K562 (cell line): ENCODE measurements at regions not wholly inside any gene's neighbourhood (a gene's known extent, or its start where the extent isn't known, plus 50 kb on each side); places are given as distances from the start of the nearest gene placed in this dataset.

Experiments
- BRCA1 ChIP-seq, 2 experiments: fragments of 450-650 bp in 1 of 2; sonication (generic) in 1 of 2; formaldehyde crosslinking in 1 of 2; IDR thresholded peaks; 2 replicates each; pipeline versions ENCODE4 v1.5.0 to v1.6.1; 2017 to 2020; ENCODE audit warnings: mild to moderate bottlenecking in 1 of 2, missing genetic modification reagents in 1 of 2
- CEBPB ChIP-seq: fragments of 450-650 bp; IDR thresholded peaks from 2 replicates; pipeline ENCODE4 v1.6.1; 2016; ENCODE audit warnings: missing genetic modification characterization, missing compliant biosample characterization
- COPS2 ChIP-seq: fragments of 450-650 bp; conservative IDR thresholded peaks from 2 replicates; pipeline ENCODE4 v1.6.1; 2016; ENCODE audit warnings: mild to moderate bottlenecking, moderate library complexity
- FIP1L1 ChIP-seq: fragments of 200-400 bp; formaldehyde crosslinking; IDR thresholded peaks from 2 replicates; pipeline ENCODE4 v1.6.1; 2018; ENCODE audit warnings: mild to moderate bottlenecking, low read depth, low read length; ENCODE audit not compliant: poor library complexity, severe bottlenecking
- MYNN ChIP-seq, 2 experiments: sonication (generic); formaldehyde crosslinking in 1 of 2; IDR thresholded peaks; 2 replicates each; pipeline versions ENCODE4 v1.5.0 to v1.6.1; 2016 to 2020; ENCODE audit warnings: antibody characterized with exemption in 1 of 2, missing genetic modification reagents in 1 of 2
- NFXL1 ChIP-seq: fragments of 450-650 bp; formaldehyde crosslinking; IDR thresholded peaks from 2 replicates; pipeline ENCODE4 v1.4.0; 2021; ENCODE audit warnings: mild to moderate bottlenecking
- PATZ1 ChIP-seq: fragments of 250-450 bp; sonication (Bioruptor Pico); IDR thresholded peaks from 2 replicates; pipeline ENCODE4 v1.5.0; 2020; ENCODE audit warnings: mild to moderate bottlenecking, borderline replicate concordance
- ZNF133 ChIP-seq: fragments of 250-450 bp; sonication (Bioruptor Pico); IDR thresholded peaks from 2 replicates; pipeline ENCODE4 v1.4.0; 2020; ENCODE audit warnings: mild to moderate bottlenecking
- ZNF408 ChIP-seq: fragments of 250-450 bp; sonication (Bioruptor Pico); IDR thresholded peaks from 2 replicates; pipeline ENCODE4 v1.4.0; 2020; ENCODE audit warnings: low read depth, mild to moderate bottlenecking, moderate library complexity
- ZNF449 ChIP-seq: fragments of 250-450 bp; sonication (Bioruptor Pico); IDR thresholded peaks from 2 replicates; pipeline ENCODE4 v1.8.0; 2022; ENCODE audit warnings: moderate library complexity, mild to moderate bottlenecking, inconsistent platforms
- ZNF639 ChIP-seq, 2 experiments: fragments of 200-800 bp in 1 of 2; sonication (Bioruptor generic) in 1 of 2; sonication (generic) in 1 of 2; formaldehyde crosslinking in 1 of 2; IDR thresholded peaks in 1 of 2; conservative IDR thresholded peaks in 1 of 2; 2 replicates each; pipeline versions ENCODE4 v1.5.0 to v1.6.1; 2016 to 2020; ENCODE audit warnings: missing compliant biosample characterization in 1 of 2, missing genetic modification characterization in 1 of 2, missing genetic modification reagents in 1 of 2

GRCh38 chr13:62087124-62087523 is 671.5 kb upstream of the PCDH20 start (continued):
- TF ChIP-seq ZNF408 (CRISPR knock-in tag) (no peak), CEBPB (tag) (no peak), COPS2 (no peak), BRCA1 (IDR thresholded peaks at IDR 0.05) (no peak), BRCA1 (CRISPR knock-in tag; IDR thresholded peaks at IDR 0.05) (no peak), PATZ1 (no peak), FIP1L1 (no peak), MYNN (IDR thresholded peaks at IDR 0.05) (no peak), MYNN (CRISPR knock-in tag; IDR thresholded peaks at IDR 0.05) (no peak), NFXL1 (CRISPR knock-in tag) (no peak), ZNF133 (CRISPR knock-in tag) (no peak), ZNF449 (CRISPR knock-in tag) (no peak), ZNF639 (CRISPR knock-in tag; conservative IDR thresholded peaks at IDR 0.05 in 1 of 2, IDR thresholded peaks at IDR 0.05 in 1 of 2) (no peak)
